ENCODE measurements at regions not wholly inside any gene's neighbourhood (a gene's known extent, or its start where the extent isn't known, plus 50 kb on each side); places are given as distances from the start of the nearest gene placed in this dataset.

DNA sequence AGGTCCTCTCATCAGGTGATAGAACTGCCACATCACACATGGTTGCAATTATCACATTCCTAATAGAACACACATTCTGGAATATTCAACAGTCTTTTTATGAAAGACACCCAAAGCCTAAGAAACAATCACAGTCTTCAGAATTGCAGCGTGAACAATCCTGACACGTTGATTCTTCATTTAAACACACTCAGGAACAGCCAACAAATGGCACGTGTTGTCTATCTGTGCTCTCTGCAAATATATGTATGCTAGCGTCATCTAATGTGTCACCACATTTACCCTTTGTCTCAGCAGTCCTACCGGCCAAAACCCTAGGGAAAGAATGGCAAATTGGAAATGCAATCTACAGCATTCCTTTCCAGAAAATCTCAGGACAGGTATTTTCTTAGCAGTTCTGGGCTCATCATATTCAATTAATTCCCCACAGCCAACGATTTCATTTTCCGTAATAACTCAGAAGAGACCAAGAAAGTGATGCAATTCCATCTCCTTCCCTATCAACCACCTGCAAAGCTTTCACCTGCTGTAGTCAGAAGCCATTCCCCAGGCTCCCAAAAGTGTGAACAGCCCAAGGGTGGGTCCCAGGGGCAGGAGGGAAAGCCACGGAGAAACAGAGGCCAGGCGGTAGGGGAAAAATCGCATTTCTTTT lies 280.3 kb upstream of the JARID2 start:
- no peak for DNase-seq
- H3K4me3 Mint-ChIP-seq: no peak overlapping the region
- H3K27me3 Mint-ChIP-seq: no peaks in the 10 kb centered on the region
- H3K4me1 Mint-ChIP-seq: no peaks in the 10 kb centered on the region
- no peak overlapping the region for H3K27ac Mint-ChIP-seq
- no peaks in the 10 kb centered on the region for H3K36me3 Mint-ChIP-seq
- peaks cover 5% of the 10 kb centered on the region for H3K9me3 Mint-ChIP-seq
- CTCF ChIA-PET: interaction anchor here (0.5 kb wide), 1 partner anchor 1307 kb away, joined by 3 read pairs; no protein-coding TSS in a partner anchor

DNA sequence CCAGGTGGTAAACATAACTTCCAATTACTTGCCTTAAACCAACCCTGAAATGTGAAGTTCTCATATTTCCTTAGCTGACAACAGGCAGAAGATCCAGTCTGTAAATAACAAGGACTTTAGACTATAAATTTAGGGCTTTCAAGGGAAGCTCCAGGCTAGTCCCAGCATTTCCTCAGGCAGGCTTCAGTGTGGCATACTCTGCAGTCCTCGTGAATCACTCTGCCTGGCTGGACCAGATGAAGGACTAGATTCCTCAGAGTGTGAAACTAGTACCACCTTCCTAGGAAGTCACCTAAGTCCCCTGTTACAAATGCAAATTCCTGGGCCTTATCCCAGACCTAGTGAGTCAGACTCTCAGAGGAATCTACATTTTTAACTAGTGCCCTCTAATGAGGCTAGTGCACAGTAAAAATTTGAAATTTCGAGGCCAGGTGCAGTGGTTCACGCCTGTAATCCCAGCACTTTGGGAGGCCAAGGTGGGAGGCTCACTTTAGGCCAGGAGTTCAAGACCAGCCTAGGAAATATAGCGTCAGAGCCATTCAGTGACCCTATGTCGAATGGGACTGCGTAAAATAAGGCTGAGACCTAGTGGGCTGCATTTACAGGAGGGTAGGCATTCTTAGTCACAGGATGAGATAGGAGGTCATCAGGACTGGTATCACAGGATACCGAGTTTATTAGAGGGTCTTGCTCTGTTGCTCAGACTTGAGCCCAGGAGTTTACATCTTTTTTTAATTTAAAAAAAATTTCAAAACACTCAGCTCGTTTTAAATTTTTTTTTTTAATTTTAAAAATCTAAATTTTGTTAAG lies 279.6 kb upstream of the JARID2 start:
- CTCF ChIA-PET: interaction anchor here (0.5 kb wide), 1 partner anchor 1308 kb away, joined by 3 read pairs; no protein-coding TSS in a partner anchor
- Mint-ChIP-seq H3K4me1 (no peaks in the 10 kb centered on the region), H3K27ac (no peak overlapping the region), H3K36me3 (no peaks in the 10 kb centered on the region), H3K27me3 (no peaks in the 10 kb centered on the region), H3K9me3 (peaks cover 5% of the 10 kb centered on the region), H3K4me3 (no peak overlapping the region)
- DNase-seq: no peak

DNA sequence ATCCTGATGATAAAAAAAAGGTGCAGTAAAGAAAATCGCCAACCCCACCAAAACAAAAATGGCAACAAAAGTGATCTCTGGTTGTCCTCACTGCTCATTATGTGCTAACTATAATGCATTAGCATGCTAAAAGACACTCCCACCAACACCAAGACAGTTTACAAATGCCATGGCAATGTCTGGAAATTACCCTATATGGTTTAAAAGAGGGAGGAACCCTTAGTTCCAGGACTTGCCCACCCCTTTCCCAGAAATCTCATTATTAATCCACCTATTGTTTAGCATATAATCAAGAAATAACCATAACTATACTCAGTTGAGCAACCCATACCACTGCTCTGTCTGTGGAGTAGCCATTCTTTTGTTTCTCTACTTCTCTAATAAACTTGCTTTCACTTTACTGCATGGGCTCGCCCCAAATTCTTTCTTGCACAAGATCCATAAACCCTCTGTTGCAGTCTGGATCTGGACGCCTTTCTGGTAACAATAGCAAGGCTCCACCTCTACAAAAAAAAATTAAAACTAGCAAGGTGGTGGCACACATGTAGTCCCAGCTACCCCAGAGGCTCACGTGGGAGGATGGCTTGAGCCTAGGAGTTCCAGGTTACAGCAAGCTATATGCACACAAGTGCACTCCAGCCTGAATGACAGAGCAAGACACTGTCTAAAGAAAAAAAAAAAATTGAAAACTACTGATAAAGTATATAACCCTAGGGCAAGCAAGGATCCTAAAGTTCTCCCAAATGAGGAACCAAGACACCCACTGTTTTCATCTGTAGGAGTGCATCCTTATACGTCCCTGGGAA lies 278.8 kb upstream of the JARID2 start:
- Mint-ChIP-seq H3K4me1 (no peaks in the 10 kb centered on the region), H3K27ac (no peak overlapping the region), H3K27me3 (no peaks in the 10 kb centered on the region), H3K4me3 (no peak overlapping the region), H3K36me3 (no peaks in the 10 kb centered on the region), H3K9me3 (peaks cover 5% of the 10 kb centered on the region)
- DNase-seq: no peak
- CTCF ChIA-PET: interaction anchor here (0.7 kb wide), 1 partner anchor 781 kb away, joined by 3 read pairs; no protein-coding TSS in a partner anchor

DNA sequence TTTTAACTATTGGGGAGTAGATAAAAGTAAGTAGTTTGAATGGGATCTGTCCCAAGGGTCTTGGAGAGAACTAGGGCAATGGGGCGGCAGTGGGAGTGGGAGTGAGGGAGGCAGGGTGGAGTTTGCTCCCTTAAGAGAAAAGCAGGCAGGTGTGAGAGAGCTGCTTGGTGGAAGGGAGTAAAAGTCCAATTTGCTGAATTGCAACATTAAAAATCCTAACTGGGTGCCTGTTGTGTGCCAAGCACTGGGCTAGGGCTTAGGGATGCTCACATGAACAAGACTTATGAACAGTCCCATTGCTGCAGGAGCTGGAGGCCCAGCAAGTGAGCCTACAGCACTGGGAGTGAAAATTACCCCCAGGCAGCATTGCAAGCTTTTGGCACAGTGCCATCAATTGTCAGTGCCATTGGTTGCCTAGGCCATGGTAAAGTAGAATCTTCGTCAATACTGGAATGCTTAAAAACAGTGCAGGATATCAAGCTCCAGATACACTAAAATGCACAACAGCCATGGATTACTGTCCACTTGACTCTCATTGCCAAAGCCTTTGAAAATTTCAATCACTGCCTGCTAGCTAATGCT lies 277.7 kb upstream of the JARID2 start:
- Mint-ChIP-seq H3K9me3 (peaks cover 5% of the 10 kb centered on the region), H3K27ac (no peak overlapping the region), H3K27me3 (no peaks in the 10 kb centered on the region), H3K36me3 (no peaks in the 10 kb centered on the region), H3K4me1 (no peaks in the 10 kb centered on the region), H3K4me3 (no peak overlapping the region)
- CTCF ChIA-PET: no interaction called here
- no peak for DNase-seq

DNA sequence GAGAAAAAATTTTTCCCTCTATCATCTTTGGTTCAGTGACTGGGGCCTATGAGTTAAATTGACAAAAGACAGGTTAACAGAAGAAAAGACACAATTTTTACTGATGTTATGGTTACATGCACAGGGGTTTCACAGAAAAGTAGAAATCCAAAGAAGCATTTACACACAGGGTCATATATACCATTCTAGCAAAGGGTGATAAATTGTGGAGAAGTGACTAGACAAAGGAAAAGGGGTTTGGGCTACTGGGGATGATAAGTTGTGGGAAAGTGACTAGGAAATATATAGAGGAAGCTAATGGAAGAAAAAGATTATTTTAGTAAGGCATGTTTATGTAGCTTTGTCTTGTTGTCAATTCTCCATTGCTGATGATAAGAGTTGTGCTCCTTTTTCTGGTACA lies 276.7 kb upstream of the JARID2 start:
- H3K9me3 Mint-ChIP-seq: peaks cover 5% of the 10 kb centered on the region
- DNase-seq: no peak
- no peaks in the 10 kb centered on the region for H3K4me1 Mint-ChIP-seq
- no peaks in the 10 kb centered on the region for H3K27me3 Mint-ChIP-seq
- H3K36me3 Mint-ChIP-seq: no peaks in the 10 kb centered on the region
- no peak overlapping the region for H3K27ac Mint-ChIP-seq
- no peak overlapping the region for H3K4me3 Mint-ChIP-seq
- CTCF ChIA-PET: no interaction called here

DNA sequence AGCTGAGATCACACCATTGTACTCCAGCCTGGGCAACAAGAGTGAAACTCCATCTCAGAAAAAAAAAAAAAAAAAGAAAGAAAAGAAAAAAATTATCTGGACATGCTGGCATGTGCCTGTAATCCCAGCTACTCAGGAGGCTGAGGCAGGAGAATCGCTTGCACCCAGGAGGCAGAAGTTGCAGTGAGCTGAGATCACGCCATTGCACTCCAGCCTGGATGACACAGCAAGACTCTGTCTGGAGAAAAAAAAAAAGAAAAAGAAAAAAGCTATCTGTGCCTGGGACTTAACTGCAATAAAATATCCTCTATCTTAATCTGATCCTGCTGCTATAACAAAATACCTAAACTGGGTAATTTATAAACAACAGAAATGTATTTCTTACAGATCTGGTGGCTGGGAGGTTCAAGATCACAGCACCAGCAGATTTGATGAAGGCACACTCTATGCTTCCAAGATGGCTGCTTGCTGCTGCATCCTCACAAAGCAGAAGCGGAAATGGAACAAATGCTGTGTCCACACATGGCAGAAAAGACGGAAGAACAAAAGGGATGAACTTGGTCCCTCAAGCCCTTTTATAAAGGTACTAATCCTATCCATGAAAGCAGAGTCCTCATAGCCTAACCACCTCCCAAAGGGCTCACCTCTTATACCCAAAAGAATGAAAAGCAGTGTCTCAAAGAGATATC lies 273.3 kb upstream of the JARID2 start:
- H3K36me3 Mint-ChIP-seq: no peaks in the 10 kb centered on the region
- H3K27me3 Mint-ChIP-seq: no peaks in the 10 kb centered on the region
- DNase-seq: no peak
- no peak overlapping the region for H3K4me3 Mint-ChIP-seq
- H3K4me1 Mint-ChIP-seq: no peaks in the 10 kb centered on the region
- CTCF ChIA-PET: no interaction called here
- H3K9me3 Mint-ChIP-seq: peaks cover 5% of the 10 kb centered on the region
- H3K27ac Mint-ChIP-seq: no peak overlapping the region

DNA sequence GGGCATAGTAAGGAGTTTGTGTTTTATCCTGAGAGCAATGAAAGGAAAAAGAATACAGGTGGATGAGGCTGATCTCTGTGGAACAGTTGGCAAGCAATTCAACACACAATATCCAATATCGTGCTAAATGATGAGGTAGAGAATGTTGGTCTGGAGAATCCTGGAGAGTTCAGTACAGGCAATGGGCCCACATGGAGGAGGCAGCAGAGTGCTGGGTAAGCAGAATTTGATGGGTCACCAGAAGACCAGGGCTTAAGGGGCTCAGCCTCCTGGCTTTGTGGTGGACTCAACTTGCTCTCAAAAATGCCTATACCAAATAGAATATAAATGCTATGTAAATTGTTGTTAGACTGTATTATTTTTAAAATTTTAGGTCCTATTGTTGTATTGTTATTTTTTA lies 271.5 kb upstream of the JARID2 start:
- no peak overlapping the region for H3K4me3 Mint-ChIP-seq
- no peaks in the 10 kb centered on the region for H3K27me3 Mint-ChIP-seq
- H3K27ac Mint-ChIP-seq: no peak overlapping the region
- H3K36me3 Mint-ChIP-seq: no peaks in the 10 kb centered on the region
- CTCF ChIA-PET: no interaction called here
- H3K9me3 Mint-ChIP-seq: peaks cover under 1% of the 10 kb centered on the region
- H3K4me1 Mint-ChIP-seq: no peaks in the 10 kb centered on the region
- DNase-seq: no peak

DNA sequence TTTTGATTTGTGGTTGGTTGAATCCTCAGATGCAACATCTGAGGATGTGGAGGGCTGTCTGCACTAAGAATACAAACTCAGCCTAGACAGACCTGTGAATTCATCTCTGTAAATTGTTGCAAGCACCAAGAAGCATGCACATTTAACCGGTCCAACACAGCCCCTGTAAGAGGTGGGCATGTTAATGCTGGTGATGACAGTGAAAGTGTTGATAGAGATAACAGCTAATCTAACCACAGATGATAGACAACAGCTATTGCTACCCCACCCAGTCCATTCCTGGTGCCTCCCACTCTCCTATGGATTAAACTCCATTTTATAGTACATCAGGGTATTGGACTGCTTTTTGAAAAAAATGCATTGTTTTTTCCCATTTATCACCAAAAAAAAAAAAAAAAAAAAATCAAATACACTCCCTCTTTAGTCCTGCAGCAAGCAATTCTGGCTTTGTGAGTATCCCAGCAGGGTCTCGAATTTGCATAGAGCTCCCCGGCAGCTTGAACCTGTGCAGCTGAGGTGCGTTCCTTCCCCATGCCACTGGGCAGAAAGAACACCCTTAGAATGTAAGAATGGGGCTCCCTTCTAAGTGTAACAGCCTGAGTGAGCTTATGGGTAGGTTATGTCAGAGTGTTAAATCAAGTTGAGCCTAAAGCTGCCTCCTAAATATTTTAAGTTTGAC lies 270.9 kb upstream of the JARID2 start:
- no peak overlapping the region for H3K4me3 Mint-ChIP-seq
- H3K9me3 Mint-ChIP-seq: no peaks in the 10 kb centered on the region
- DNase-seq: no peak
- H3K27ac Mint-ChIP-seq: no peak overlapping the region
- no peaks in the 10 kb centered on the region for H3K4me1 Mint-ChIP-seq
- no peaks in the 10 kb centered on the region for H3K27me3 Mint-ChIP-seq
- no peaks in the 10 kb centered on the region for H3K36me3 Mint-ChIP-seq
- CTCF ChIA-PET: interaction anchor here (0.6 kb wide), 1 partner anchor 139 kb away, joined by 4 read pairs; no protein-coding TSS in a partner anchor

DNA sequence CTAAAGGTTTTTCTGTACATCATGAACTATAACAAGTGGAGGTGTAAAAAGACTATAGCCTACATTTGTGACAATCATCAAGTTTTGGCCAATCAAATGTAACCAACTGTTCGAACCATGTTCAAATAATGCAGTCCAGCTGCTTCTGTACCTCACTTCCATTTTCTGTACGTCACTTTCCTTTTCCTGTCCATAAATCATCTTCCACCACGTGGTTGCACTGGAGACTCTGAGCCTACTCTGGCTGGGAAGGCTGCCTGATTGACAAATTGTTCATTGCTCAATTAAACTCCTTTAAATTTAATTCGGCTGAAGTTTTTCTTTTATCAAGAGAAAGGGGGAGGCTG lies 270.4 kb upstream of the JARID2 start:
- CTCF ChIA-PET: interaction anchor here (0.6 kb wide), 1 partner anchor 139 kb away, joined by 4 read pairs; no protein-coding TSS in a partner anchor
- no peak for DNase-seq
- Mint-ChIP-seq H3K9me3 (no peaks in the 10 kb centered on the region), H3K36me3 (no peaks in the 10 kb centered on the region), H3K27me3 (no peaks in the 10 kb centered on the region), H3K4me1 (no peaks in the 10 kb centered on the region), H3K4me3 (no peak overlapping the region), H3K27ac (no peak overlapping the region)

DNA sequence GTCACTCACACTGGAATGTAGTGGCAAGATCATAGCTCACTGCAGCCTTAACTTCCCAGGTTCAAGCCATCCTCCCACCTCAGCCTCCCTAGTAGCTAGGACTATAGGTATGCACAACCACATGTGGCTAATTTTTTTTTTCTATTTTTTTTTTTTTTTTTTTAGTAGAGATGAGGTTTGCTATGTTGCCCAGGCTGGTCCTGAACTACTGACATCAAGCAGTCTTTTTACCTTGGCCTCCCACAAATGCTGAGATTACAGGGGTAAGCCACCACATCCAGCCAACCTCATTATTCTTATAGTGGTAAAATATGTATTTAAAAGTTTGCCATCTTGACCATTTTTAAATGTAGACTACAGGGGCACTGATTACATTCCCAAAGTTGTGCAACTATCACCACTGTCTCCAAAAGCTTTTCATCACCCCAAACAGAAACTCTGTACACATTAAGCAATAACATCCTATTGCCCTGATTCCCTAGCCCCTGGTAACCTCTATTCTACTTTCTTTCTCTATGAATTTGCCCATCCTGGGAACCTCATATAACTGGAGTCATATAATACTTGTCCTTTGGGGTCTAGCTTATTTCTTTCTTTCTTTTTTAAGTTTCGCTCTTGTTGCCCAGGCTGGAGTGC lies 268.0 kb upstream of the JARID2 start:
- Mint-ChIP-seq H3K9me3 (no peaks in the 10 kb centered on the region), H3K27ac (no peak overlapping the region), H3K4me3 (no peak overlapping the region), H3K36me3 (no peaks in the 10 kb centered on the region), H3K27me3 (peaks cover 7% of the 10 kb centered on the region), H3K4me1 (no peaks in the 10 kb centered on the region)
- DNase-seq: no peak
- CTCF ChIA-PET: no interaction called here

DNA sequence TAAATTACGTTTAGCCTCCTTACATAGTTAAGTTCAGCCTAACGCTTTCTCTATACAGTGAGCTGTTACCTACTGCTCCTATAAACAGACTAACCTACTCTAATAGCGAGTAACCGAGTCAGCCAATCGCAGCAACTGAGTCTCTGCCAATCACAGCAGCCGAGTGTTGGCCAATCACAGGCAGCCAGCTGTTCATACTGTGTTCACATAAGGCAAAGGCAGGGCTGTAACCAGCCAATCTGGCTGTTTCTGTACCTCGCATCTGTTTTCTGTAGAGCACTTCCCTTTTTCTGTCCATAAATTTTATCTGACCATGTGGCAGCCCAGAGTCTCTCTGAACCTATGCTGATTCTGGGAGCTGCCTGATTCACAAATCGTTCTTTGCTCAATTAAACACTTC lies 263.9 kb upstream of the JARID2 start:
- CTCF ChIA-PET: no interaction called here
- Mint-ChIP-seq H3K27ac (no peak overlapping the region), H3K9me3 (no peaks in the 10 kb centered on the region), H3K4me1 (no peaks in the 10 kb centered on the region), H3K27me3 (peaks cover 21% of the 10 kb centered on the region), H3K36me3 (no peaks in the 10 kb centered on the region), H3K4me3 (no peak overlapping the region)
- DNase-seq: no peak

DNA sequence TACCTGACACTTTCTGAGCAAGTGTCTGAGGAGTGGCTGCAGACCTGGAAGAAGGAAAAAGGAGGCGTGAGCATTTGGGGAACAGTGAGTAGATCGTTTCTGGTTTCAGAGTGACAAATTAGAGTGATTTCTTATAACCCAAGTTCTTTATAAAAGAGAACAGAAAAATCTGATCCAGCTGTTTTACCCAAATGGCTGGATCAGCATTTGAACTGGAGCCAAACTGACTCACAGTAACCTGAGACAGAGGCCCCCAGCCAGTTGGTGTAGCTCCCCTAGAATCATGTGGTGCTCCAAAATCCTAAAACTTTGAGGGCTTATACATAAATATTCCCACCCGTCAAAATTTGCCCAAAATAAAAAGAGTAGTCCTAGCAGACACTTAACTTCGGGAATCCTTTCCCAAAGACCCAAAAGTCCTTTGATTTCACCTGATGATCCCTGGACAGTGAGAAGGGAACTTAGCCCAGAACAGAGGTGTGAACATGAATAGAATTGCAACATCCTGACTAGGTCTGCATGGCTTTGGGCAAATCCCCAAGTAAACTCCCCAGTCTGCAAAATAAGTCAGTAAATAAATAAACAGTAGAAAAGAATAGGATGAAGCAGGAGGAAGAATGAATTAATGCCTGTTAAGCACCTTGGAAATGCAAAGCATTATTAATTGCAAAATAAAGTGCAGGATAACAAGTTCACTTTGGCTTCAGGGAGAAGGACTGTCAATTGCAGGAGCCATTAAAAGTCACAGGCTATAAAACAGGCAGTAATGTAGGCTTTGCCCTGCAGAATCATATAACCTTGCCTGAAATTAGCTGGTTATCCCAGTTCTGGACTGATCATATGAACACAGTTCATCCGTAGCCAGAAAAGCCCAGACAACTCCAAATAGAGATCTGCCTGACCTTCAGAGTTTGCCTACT lies 262.0 kb upstream of the JARID2 start:
- H3K4me3 Mint-ChIP-seq: no peak overlapping the region
- CTCF ChIA-PET: no interaction called here
- no peaks in the 10 kb centered on the region for H3K4me1 Mint-ChIP-seq
- peaks cover 21% of the 10 kb centered on the region for H3K27me3 Mint-ChIP-seq
- H3K27ac Mint-ChIP-seq: no peak overlapping the region
- no peaks in the 10 kb centered on the region for H3K36me3 Mint-ChIP-seq
- no peak for DNase-seq
- no peaks in the 10 kb centered on the region for H3K9me3 Mint-ChIP-seq

Measured in activated naive CD4-positive, alpha-beta T cell treated with anti-CD3 and anti-CD28 coated beads, Interleukin-2, amount 10 ng/mL, durations not matched to agents 7 days and 5 days (primary cell).